Mesendoderm (in vitro differentiated cells): ENCODE measurements at regions not wholly inside any gene's neighbourhood (a gene's known extent, or its start where the extent isn't known, plus 50 kb on each side); places are given as distances from the start of the nearest gene placed in this dataset.

Source experiments
- DNase-seq: peaks from one replicate; pipeline ENCODE4 v3.0.0; 2013
- H2AK5ac ChIP-seq: 2 replicates; pipeline ENCODE4 v1.6.1; 2013; ENCODE audit warnings: low read length, inconsistent platforms
- H2BK120ac ChIP-seq: 2 replicates; pipeline ENCODE4 v1.6.1; 2013; ENCODE audit warnings: low read depth, mild to moderate bottlenecking, low read length, moderate library complexity, mixed read lengths
- H2BK15ac ChIP-seq: replicated peaks from 2 replicates; pipeline ENCODE4 v1.6.1; 2013; ENCODE audit warnings: low read depth, mild to moderate bottlenecking, moderate library complexity
- H2BK5ac ChIP-seq: 2 replicates; pipeline ENCODE4 v1.6.1; 2013; ENCODE audit warnings: low read length, inconsistent platforms
- H3K18ac ChIP-seq: 2 replicates; pipeline ENCODE4 v1.6.1; 2013; ENCODE audit warnings: mild to moderate bottlenecking, low read length, mixed read lengths
- H3K23ac ChIP-seq: one replicate; pipeline ENCODE4 v1.6.1; 2013; ENCODE audit warnings: low read length
- H3K27ac ChIP-seq: 2 replicates; pipeline ENCODE4 v1.5.1; 2013; ENCODE audit warnings: low read depth, mild to moderate bottlenecking, inconsistent platforms, low read length, moderate library complexity
- H3K27me3 ChIP-seq: 2 replicates; pipeline ENCODE4 v1.6.1; 2013; ENCODE audit warnings: low read length, control low read depth, mild to moderate bottlenecking, inconsistent platforms; ENCODE audit not compliant: insufficient read depth, poor library complexity
- H3K36me3 ChIP-seq: 2 replicates; pipeline ENCODE4 v1.6.1; 2013; ENCODE audit warnings: low read length, inconsistent platforms; ENCODE audit not compliant: control insufficient read depth, insufficient read depth
- H3K4ac ChIP-seq: one replicate; pipeline ENCODE4 v1.6.1; 2013; ENCODE audit warnings: low read depth, mild to moderate bottlenecking, low read length, moderate library complexity
- H3K4me1 ChIP-seq: 2 replicates; pipeline ENCODE4 v1.6.1; 2013; ENCODE audit warnings: low read depth, low read length, inconsistent platforms; ENCODE audit not compliant: control insufficient read depth
- H3K4me2 ChIP-seq: 2 replicates; pipeline ENCODE4 v1.6.1; 2013; ENCODE audit warnings: low read length
- H3K4me3 ChIP-seq: 2 replicates; pipeline ENCODE4 v1.5.1; 2013; ENCODE audit warnings: mild to moderate bottlenecking, low read length
- H3K56ac ChIP-seq: one replicate; pipeline ENCODE4 v1.6.1; 2013; ENCODE audit warnings: low read length
- H3K79me1 ChIP-seq: 2 replicates; pipeline ENCODE4 v1.6.1; 2013; ENCODE audit warnings: low read length, inconsistent platforms
- H3K79me2 ChIP-seq: 2 replicates; pipeline ENCODE4 v1.6.1; 2013; ENCODE audit warnings: mild to moderate bottlenecking, low read length; ENCODE audit not compliant: control insufficient read depth, insufficient read depth
- H3K9ac ChIP-seq: 2 replicates; pipeline ENCODE4 v1.6.1; 2013; ENCODE audit warnings: low read length, inconsistent platforms
- H4K5ac ChIP-seq: one replicate; pipeline ENCODE4 v1.6.1; 2013; ENCODE audit warnings: low read length
- H4K8ac ChIP-seq: one replicate; pipeline ENCODE4 v1.6.1; 2013; ENCODE audit warnings: low read depth, mild to moderate bottlenecking, control low read depth, low read length, moderate library complexity
- WGBS: extraction: QIAGEN DNeasy Blood & Tissue Kit; methylation state at CpG from one replicate; pipeline ENCODE4 v1.1.7; 2013; ENCODE audit warnings: low lambda C conversion rate, missing lambda C conversion rate; ENCODE audit not compliant: insufficient coverage; ENCODE audit errors: extremely low coverage; 5-methylcytosine and 5-hydroxymethylcytosine counted together

DNA sequence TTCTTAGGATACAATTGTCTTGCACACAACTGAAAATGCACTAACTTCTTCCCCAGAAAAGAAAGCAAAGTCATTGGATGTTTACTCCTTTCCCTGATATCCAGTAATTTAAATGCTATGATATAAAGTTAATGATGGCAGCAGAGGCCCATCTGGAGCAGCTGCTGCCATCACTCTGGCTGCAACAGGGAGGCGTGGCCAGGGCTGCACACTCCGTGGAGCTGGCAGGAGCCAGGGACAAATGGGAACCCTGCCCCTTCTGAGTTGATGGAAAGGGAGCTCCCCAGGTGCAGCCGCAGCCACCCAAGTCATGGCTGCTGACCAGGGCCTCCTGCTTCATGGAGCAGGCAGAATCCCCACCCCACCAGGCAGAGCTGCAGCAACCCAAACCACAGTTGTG is 72.6 kb upstream of the ALDH1A3 start:
- no peaks in the 10 kb centered on the region for H3K36me3 ChIP-seq
- no peak overlapping the region for H3K4ac ChIP-seq
- no peak overlapping the region for H2AK5ac ChIP-seq
- no peak overlapping the region for H3K27ac ChIP-seq
- no peak overlapping the region for H3K4me2 ChIP-seq
- no peaks in the 10 kb centered on the region for H3K79me2 ChIP-seq
- no peak overlapping the region for H3K18ac ChIP-seq
- no peak for DNase-seq
- H2BK5ac ChIP-seq: no peak overlapping the region
- no CpG with 5 or more reads among the region's 3 CpGs for WGBS
- H3K56ac ChIP-seq: no peak overlapping the region
- no peak overlapping the region for H2BK15ac ChIP-seq
- H3K79me1 ChIP-seq: no peaks in the 10 kb centered on the region
- no peak overlapping the region for H3K23ac ChIP-seq
- H4K5ac ChIP-seq: no peak overlapping the region
- H2BK120ac ChIP-seq: no peak overlapping the region
- no peak overlapping the region for H4K8ac ChIP-seq
- H3K4me1 ChIP-seq: no peaks in the 10 kb centered on the region
- H3K4me3 ChIP-seq: no peak overlapping the region
- H3K9ac ChIP-seq: no peak overlapping the region
- H3K27me3 ChIP-seq: no peaks in the 10 kb centered on the region

DNA sequence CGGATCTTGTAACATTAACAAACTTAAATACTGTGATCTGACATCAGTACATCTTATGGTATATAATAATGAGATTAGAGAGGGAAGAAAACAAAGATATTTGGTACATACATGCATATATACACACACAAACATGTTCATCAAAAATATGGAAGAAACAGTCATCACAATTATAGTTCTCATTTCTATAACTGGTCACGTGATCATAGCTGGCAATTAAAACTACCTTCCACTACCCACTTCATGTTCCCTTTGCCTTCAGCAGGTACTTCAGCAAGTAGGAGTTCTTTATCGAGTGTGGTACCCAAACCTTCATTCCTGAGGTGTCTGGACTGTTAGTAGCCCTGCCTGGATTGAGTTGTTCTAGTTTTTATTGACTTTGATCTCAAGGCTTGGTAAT is 70.9 kb upstream of the ALDH1A3 start:
- Histone ChIP-seq H3K79me1 (no peaks in the 10 kb centered on the region), H3K36me3 (no peaks in the 10 kb centered on the region), H2BK120ac (no peak overlapping the region), H3K4ac (no peak overlapping the region), H3K4me3 (no peak overlapping the region), H2BK15ac (no peak overlapping the region), H4K8ac (no peak overlapping the region), H4K5ac (no peak overlapping the region), H3K4me1 (no peaks in the 10 kb centered on the region), H3K27ac (no peak overlapping the region), H3K56ac (no peak overlapping the region), H3K18ac (no peak overlapping the region), H3K79me2 (no peaks in the 10 kb centered on the region), H2BK5ac (no peak overlapping the region), H3K4me2 (no peak overlapping the region), H2AK5ac (no peak overlapping the region), H3K27me3 (no peaks in the 10 kb centered on the region), H3K23ac (no peak overlapping the region), H3K9ac (no peak overlapping the region)
- DNase-seq: no peak
- no CpG with 5 or more reads among the region's 3 CpGs for WGBS

DNA sequence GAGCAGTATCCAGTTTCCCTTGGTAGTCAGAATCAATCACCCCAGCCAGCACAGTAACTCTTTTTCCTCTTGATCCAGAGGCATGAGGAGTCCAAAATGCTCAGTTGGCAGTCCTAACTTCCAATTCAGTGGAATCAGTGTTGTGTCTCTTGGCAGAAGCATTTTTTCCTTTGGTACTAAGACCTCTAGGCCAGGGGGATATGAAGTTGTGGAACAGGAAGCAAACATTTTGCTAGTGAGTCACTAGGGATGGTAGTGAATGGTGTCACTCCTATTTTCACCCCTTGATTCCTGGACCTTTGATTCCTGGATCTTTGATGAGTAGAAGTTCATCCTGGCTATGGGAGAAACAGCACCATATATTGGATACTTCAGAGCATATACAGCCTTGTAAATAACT is 70.5 kb upstream of the ALDH1A3 start:
- Histone ChIP-seq H3K23ac (no peak overlapping the region), H2AK5ac (no peak overlapping the region), H2BK120ac (no peak overlapping the region), H3K4me1 (no peaks in the 10 kb centered on the region), H3K79me1 (no peaks in the 10 kb centered on the region), H2BK5ac (no peak overlapping the region), H3K79me2 (no peaks in the 10 kb centered on the region), H4K8ac (no peak overlapping the region), H3K4ac (no peak overlapping the region), H3K9ac (no peak overlapping the region), H4K5ac (no peak overlapping the region), H3K4me2 (no peak overlapping the region), H3K18ac (no peak overlapping the region), H3K56ac (no peak overlapping the region), H3K27me3 (no peaks in the 10 kb centered on the region), H2BK15ac (no peak overlapping the region), H3K27ac (no peak overlapping the region), H3K4me3 (no peak overlapping the region), H3K36me3 (no peaks in the 10 kb centered on the region)
- DNase-seq: no peak

DNA sequence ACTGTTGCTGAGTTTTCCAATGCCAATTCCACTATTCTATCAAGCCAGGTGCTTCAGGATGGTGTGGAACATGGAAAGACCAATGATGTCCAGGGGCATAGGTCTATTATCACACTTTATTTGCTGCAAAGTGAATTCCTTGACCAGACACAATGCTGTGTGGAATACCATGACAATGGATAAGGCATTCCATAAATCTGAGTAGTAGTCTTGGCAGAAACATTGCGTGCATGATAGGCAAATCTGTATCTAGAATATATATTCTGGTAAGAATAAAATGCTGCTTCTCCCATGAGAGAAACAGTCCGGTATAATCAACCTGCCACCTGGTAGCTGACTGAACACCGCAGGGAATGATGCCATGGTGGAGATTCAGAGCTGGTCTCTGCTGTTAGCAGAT is 70.0 kb upstream of the ALDH1A3 start:
- Histone ChIP-seq H3K36me3 (no peaks in the 10 kb centered on the region), H3K79me1 (no peaks in the 10 kb centered on the region), H2BK15ac (no peak overlapping the region), H3K27ac (no peak overlapping the region), H2AK5ac (no peak overlapping the region), H3K79me2 (no peaks in the 10 kb centered on the region), H3K27me3 (no peaks in the 10 kb centered on the region), H2BK5ac (no peak overlapping the region), H3K4ac (no peak overlapping the region), H3K56ac (no peak overlapping the region), H3K4me2 (no peak overlapping the region), H3K23ac (no peak overlapping the region), H2BK120ac (no peak overlapping the region), H3K4me3 (no peak overlapping the region), H3K18ac (no peak overlapping the region), H3K4me1 (no peaks in the 10 kb centered on the region), H4K8ac (no peak overlapping the region), H3K9ac (no peak overlapping the region), H4K5ac (no peak overlapping the region)
- no peak for DNase-seq
- no CpG with 5 or more reads among the region's 3 CpGs for WGBS

DNA sequence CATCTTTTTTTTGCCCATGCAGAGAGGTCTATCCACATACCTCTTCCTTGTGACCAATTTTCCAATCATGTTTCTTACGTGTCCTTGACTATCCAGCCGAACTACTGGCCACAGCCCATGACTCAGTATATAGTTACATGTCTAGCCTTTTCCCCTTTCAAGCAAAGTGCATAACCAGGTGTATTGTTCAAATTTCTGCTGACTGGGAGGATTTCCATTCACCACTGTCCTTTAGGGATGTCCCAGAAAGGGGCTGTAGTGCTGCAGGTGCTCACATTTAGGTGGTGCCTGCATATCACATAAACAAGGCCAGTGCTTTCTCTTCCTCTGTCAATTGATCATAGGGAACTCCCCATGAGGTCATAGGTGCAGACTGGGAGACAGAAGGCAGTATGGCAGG is 69.4 kb upstream of the ALDH1A3 start:
- H3K27ac ChIP-seq: no peak overlapping the region
- no peak overlapping the region for H2AK5ac ChIP-seq
- H3K4me2 ChIP-seq: no peak overlapping the region
- no peak overlapping the region for H3K18ac ChIP-seq
- H3K23ac ChIP-seq: no peak overlapping the region
- H3K27me3 ChIP-seq: no peaks in the 10 kb centered on the region
- no peaks in the 10 kb centered on the region for H3K36me3 ChIP-seq
- no peaks in the 10 kb centered on the region for H3K4me1 ChIP-seq
- H2BK120ac ChIP-seq: no peak overlapping the region
- no peak for DNase-seq
- no peaks in the 10 kb centered on the region for H3K79me2 ChIP-seq
- H4K8ac ChIP-seq: no peak overlapping the region
- H3K9ac ChIP-seq: no peak overlapping the region
- no peak overlapping the region for H3K4me3 ChIP-seq
- H3K79me1 ChIP-seq: no peaks in the 10 kb centered on the region
- H4K5ac ChIP-seq: no peak overlapping the region
- no CpG with 5 or more reads among the region's 2 CpGs for WGBS
- no peak overlapping the region for H3K56ac ChIP-seq
- H2BK15ac ChIP-seq: no peak overlapping the region
- H3K4ac ChIP-seq: no peak overlapping the region
- no peak overlapping the region for H2BK5ac ChIP-seq

DNA sequence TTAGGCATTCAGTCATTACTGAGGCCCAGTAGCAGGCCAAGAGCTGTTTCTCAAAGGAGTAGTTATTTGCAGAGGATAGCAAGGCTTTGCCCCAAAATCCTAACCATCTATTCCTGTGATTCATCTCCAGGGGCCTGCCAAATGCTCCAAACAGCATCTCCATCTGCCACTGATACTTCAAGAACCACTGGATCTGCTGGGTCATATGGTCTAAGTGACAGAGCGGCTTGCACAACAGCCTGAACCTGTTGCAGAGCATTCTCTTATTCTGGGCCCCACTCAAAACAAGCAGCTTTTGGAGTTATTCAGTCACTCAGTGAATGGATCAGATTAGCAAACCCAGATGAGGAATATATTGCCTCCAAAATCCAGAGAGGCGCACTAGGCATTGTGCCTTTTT is 68.8 kb upstream of the ALDH1A3 start:
- Histone ChIP-seq H2BK120ac (no peak overlapping the region), H3K4me1 (no peaks in the 10 kb centered on the region), H3K79me1 (no peaks in the 10 kb centered on the region), H2BK5ac (no peak overlapping the region), H3K18ac (no peak overlapping the region), H3K27me3 (no peaks in the 10 kb centered on the region), H4K8ac (no peak overlapping the region), H2BK15ac (no peak overlapping the region), H3K4me2 (no peak overlapping the region), H3K23ac (no peak overlapping the region), H3K36me3 (no peaks in the 10 kb centered on the region), H3K56ac (no peak overlapping the region), H3K79me2 (no peaks in the 10 kb centered on the region), H3K4me3 (no peak overlapping the region), H4K5ac (no peak overlapping the region), H3K4ac (no peak overlapping the region), H2AK5ac (no peak overlapping the region), H3K27ac (no peak overlapping the region), H3K9ac (no peak overlapping the region)
- WGBS: no CpG with 5 or more reads among the region's 2 CpGs
- no peak for DNase-seq
